Glomerular endothelial cell (primary cell): ENCODE measurements at regions not wholly inside any gene's neighbourhood (a gene's known extent, or its start where the extent isn't known, plus 50 kb on each side); places are given as distances from the start of the nearest gene placed in this dataset.

Source experiments
- DNase-seq: peaks from one replicate; pipeline ENCODE4 v3.0.0-alpha.2; 2011; ENCODE audit warnings: low read depth, low spot score; ENCODE audit errors: extremely low read depth

DNA sequence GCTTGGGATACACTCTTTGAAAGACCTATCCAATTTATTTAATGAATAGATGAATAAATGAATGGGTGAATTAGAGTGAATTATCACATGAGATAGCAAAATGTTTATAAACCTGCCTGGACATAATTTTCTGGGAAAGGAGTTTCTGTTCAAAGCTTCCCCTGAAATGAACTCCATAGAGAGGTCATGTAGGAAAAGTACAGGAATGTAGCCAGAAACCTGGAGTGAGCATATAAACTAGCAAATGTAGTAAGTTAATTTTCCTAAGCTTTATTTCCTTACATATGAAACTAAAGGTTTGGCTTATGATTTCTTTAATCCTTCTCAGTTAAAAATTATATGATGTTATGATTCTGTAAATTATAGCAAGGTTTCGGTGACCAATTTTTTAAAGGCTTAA, 380.3 kb upstream of the RSPO3 start:
- no peak for DNase-seq

DNA sequence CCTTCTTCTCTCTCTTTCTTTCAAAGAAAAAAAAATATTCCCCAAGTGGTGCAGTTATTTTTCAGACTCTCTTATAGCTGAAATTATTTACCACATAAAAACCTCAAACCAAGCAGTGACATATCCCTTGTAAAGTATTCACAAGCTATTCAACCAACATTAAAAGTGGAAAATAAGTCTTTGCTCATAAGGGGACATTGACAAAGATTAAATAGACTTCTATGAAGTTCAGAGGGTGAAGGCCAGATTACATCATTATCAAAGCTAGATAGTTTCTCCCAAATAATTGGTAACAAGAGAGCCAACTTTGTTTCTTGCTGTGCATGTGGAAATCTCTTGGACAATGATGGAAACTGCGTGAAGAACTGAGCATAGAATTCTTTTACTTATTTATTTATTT, 379.8 kb upstream of the RSPO3 start:
- no peak for DNase-seq

DNA sequence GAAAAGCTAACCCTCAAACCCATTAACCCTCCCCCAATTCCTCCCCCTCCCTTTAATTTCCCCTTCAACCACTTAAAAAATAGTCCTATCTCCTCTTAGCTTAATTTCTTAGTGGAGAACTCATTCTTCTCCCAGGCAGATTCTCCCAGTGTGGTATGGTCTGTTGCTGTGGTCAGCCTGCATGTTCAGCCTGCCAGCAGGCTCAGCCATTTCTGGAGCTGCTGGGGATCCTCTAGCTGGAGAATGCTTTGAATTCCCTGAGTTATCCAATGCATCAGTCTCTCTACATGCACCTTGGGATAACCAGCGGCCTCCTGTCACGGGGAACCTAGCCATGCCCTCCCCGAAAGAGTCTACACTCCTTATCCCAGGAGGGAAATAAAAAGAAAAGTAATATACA, 375.4 kb upstream of the RSPO3 start:
- no peak for DNase-seq

DNA sequence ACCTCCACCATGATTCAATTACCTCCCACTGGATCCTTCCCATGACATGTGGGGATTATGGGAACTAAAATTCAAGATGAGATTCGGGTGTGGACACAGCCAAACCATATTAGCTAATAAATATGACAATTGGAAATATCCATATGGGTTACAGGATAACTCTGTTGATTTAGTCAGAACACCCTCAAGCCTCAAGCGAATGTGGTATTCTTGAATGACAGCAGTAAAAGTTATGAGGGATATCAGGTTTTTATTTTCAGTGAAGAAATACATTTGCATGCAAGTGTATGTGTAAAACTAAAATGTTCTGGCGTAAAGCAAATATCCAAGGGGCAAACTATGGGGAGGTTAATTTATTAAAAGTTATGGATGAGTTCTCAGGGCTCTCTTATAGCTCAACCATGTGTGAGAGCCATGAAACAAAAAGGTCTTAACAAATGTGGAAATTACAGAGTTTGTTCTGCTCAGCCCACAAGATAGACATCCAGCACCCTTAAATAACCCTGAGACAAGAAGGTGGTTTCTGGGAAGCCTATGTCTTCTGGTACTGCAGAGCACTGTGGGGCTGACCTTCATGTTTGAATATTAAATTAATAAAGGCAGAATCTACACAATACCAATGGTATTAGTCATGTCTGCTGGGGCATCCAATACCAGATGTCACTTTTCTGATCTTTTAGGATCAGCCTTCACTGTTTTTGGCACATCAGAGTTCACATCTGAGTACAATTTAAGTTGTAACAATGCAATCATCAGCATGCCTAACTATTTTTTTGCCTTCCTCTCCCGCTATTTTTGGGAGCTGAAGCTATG, 370.5 kb upstream of the RSPO3 start:
- DNase-seq: no peak

DNA sequence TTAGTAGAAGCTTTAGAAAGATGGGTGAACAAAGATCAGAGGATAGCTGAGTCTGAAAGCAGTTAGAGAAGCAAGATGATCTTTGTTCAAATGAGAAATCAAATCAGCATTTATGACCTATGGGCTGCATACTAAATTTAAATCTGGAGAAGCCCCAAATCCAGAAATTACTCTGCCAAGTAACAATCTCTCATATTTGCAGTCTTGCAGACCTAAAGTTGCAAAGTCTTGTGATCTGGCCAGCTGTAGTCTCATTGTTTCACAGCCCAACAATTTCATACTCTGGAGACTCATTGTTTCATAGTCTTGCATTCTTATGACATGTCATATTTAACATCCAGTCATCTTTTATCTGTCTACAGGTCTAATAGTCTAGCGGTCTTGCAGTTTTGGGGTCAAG, 364.9 kb upstream of the RSPO3 start:
- no peak for DNase-seq

DNA sequence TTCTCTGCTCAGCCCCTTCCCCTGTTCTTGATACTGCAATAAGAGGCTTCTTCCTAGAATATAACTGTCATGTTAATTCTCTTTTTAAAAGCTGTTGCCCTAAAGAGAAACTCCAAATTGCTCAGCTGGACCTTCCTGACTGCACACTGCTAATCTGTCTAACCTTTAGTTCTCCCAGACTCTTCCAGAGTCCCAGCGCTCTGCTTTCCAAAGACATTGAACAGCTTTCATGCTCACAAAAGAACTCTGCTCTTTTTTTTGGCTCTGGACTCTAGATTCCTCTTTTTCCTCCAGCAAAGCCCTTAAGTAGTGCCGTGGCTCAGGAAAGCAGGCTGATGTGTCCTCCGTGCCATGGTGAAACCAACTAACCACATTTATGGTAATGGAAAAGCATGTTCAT, 356.6 kb upstream of the RSPO3 start:
- no peak for DNase-seq

DNA sequence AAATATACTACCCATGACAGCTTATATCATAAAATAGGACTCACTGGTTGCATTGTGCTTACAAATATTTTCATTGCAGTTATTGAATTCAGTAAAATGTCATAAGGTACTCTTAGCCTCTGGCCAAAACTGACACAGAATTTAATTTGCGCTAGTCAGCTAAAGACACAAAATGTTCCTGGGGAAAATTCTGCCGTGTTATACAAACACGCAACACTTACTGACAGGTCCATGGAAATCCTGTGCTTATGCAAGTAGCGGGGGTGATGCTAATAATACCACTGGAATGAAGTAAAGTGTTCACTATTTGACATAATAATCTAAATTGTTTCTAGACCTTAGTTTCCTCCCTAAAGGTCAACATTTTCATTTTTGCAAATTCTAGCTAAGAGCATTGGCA, 354.4 kb upstream of the RSPO3 start:
- no peak for DNase-seq

DNA sequence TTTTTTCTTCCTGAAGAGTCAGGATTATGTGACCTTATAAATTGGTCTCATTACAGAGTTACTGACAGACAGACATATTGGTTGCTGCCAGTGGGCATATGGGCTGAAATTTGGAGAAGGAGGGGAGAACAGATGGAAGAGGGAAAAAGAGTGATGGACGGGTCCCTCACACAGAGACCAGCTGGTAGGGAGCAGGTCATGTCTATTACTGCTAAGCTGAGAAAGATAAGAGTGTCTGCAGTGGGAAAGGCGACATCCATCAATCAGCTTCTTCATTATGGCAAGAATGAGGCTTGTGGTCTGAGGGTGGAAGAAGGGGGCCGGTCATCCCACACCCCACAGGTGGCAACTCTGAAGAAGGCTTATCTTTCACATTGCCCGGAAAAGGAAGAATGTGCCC, 353.8 kb upstream of the RSPO3 start:
- no peak for DNase-seq

DNA sequence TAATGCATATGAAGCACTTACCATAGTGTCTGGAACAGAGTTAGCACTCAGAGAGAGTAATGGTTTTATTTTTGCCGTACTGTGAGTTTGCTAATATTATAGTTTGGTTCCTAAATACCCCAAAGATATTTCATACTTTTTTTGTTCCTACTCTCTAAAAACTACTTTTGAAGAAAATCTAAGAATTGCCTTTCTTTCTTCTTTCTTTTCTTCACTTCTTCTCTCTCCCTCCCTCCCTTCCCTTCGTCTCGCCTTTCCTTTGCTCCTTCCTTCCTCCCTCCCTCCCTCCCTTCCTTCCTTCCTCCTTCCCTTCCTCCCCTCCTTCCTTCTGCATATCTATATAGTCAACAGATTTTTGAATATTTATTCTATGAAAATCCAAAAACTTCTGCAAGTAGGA, 351.7 kb upstream of the RSPO3 start:
- DNase-seq: no peak

DNA sequence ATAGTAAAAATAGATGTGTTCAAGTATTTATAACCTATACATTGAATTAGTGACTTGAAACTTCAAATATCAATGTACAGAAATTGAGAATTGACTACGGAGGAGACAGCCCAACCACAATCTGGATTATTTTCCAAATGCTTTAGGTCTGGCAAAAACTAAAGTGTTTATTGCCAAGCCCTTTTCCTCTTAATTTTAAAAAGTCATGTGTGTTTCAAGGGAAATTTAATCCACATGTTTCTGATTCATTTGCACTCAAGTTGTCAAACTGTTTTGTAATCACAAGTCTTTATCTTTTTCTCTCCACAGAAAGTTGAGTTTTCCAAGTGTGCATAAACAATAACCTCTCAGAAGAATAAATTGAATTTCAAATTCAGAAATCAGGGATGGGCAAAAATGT, 350.8 kb upstream of the RSPO3 start:
- DNase-seq: no peak

DNA sequence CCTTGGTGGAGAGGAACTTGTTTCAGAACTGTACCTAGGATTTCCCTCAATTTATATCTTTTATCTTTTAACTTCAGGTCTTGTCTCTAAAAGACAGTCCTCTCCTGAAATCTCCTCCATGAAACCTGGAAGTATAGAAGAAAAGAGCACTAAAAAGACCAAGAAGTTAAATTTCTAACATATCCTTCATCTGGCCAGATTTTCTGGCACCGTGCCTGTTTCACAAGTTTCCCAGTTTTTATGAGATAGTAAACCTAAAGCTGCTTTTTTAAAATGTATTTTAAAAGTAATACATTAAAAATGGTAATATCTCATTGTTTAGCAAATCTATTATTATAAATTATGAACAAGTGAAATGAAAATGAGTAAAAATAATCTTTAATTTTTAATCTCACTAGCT, 348.3 kb upstream of the RSPO3 start:
- DNase-seq: no peak

DNA sequence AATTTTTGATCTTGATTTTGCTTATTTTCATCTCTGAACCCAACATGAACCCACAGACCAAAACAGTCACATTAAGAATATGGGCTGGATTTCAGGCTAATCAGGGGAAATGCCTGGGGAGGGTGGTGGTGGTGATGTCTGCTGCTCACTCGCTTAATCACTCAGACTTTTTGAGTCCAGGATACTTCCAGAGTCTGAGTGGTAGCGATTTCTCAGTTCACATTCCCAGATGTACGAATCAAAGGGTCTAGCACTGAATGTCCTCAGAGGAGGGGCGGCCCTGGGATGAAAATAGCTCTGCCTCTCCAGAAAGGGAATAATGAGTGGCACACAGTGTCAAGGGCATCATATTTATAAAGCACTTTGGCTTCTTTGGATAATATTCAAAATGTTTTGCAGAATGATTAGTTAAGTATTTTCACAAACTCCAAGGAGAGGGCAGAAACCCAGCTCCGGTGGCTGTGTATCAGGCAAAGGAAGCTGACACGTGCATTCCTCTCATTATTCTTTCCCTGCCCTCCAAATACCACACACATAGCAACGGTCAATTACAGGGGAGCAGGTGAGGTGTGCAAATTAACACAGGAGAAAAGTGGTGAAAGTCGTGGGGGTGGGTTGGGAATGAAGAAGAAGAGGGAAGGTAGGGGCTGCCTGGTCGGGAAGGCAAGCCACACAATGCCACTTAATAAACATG, 345.2 kb upstream of the RSPO3 start:
- no peak for DNase-seq

DNA sequence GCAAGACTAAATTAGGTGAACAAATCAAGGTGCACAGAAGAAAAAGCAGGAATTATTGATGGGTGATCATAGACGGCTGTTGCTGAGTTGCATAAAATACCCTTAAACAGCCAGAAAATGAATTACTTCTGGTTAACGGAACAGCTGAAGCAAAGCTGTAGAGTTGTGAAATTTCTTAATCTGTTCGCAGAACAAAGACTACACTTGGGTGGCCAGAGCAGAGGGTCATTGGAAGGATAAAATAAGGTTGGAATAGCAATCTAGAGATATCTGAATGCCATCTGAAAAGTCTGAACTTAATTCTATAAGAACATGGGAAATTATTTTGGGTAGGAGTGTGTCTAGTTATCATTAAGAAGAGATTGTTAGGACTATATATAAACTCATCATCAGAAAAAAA, 339.1 kb upstream of the RSPO3 start:
- no peak for DNase-seq

DNA sequence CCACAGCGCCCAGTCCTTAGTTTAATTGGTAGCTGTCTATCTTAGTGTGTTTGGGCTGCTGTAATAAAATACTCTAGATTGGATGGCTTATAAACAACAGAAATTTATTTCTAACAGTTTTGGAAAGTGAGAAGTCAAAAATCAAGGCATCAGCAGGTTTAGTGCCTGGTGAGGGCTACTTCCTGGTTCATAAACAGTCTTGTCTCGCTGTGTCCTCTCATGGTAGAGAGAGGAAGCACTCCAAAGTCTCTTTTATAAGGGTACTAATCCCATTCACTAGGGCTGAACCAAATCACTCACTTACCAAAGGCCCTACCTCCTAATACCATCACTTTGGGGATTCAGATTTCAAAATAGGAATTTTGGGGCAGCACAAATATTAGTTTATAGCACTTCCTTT, 336.9 kb upstream of the RSPO3 start:
- no peak for DNase-seq

DNA sequence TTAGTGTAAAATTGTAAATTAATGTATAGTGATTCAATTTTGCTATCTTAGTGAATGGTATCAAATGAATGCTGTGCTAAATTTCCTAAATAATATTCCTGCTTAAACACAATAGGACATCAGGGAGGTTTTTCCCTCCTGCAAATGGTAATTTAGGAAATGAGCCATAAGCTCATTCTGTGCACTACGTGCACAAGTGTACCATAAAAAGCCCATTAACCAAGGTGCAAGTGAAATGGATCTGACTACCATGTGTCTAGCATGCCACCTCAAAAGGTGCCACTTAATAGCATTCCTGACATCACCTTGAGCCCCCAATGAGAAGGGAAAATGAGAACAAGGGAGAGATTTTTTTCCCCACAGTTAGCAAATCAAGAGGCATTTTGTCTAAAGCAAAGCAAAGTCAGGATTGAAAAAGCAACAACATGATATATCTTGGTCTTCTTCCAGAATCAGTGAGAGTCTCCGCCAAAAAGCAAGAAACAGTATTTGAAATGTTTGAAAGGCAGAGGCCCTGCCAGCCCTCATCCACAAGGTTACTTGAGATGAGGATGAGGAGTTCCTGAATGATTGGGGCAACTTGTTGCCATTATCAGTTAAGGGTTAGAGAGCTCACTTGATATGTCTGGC, 334.2 kb upstream of the RSPO3 start:
- DNase-seq: no peak

DNA sequence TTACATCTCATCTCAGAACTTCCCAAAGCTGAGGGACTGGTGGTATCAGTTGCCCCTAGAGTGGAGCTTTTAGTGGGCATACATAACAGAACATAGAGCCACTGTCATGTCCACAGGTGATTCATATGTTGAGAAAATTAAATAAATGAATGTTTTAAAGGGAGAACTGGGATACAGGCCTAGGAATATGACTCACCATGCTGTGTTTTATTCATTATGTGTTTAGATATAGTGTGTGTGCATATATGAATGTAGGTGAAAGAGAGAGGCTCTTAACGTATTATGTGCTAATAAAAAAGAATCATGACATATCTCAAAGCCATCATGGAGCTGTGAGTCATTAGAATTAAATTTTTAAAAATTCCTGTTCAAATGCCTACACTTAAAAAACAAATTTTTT, 332.2 kb upstream of the RSPO3 start:
- DNase-seq: no peak

DNA sequence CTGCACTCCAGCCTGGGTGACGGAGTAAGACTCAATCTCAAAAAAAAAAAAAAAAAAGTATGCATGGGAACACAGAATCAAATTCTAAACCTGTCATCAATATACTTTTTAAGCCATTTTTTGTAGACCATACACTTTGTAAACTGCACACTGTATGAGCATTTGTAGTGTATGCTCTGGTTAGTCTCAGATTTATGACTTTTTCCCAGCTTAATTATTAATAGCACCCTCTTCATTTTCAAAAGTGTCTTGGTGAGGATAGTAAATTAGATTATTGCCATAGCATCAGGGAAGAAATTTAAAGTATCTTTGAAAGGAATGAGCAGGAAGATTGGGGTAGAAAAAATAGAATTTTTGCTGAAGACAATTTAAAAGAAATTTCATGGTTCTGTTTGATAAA, 330.8 kb upstream of the RSPO3 start:
- no peak for DNase-seq

DNA sequence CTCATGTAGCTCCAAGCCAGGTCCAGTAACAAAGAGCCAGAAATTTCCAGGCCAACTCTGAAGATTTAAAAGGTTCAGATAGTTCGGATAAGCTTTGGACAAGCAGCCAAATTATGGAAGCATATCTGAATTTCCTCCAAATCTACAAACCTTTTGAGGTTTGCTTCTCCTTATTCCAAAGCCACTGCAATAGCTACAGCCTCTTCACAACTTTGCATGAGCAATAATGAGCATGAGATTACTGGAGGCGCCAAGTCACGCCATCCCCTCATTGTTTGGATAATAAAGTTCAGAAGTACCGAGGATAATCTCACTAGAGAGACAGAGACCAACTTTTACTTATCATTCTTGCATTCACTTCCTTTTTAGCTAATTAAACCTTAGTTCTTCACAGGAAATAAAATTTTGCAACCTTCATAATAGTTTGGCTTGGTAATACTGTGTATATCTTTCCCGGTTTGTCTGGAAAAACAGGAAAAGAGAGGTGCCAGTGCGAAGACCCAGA, 329.6 kb upstream of the RSPO3 start:
- DNase-seq: no peak

DNA sequence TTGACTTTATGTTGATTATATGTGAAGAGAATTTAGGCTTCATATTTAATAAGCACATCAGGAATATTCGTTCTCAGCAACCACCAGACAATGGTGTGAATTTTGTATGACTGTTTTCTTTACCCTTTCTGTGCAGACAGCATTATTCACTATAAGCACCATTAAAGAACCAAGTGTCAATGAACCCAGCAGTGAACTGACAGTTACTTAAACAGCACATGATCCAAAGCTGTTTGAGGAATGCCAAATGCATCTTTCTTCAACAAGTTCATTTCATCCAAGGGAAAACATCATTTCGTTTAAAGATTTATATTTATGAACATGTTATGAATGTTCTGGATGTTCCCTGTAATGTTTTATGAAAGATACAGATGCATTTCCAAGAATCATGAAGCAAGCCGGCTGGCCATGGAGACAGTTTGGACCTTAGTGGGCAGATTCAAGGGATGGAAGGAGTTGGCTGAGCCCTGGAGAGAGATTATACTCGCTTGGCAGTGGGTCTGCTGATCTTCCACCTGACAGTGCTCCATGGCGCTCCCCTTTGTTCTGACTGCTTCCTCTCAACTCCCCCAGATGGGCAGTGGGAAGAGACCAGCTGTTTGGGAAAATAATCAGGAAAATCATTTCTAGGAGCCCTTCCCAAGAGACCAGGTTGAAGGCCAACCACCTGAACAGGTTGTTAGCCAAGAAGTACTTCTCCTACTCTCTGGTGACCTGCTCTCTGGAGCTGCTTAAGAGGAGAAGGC, 326.0 kb upstream of the RSPO3 start:
- DNase-seq: no peak

DNA sequence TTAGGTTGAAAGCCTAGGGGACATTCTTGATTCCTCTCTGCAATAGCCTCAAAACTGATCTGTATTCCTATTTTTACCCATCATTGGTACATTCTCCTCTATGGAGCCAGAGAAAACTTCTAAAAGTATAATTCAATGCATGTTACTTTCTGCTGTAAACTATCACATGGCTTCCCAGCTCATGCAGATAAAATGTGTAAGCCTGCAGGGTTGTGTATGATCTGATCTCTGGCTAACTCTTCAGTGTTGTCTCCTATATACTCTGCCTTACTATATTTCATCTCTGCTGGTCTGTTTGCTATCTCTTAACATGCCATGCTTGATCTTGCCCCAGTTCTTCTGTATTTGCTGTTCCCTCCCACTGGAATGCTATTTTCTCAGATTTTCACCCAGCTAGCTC, 323.3 kb upstream of the RSPO3 start:
- no peak for DNase-seq

DNA sequence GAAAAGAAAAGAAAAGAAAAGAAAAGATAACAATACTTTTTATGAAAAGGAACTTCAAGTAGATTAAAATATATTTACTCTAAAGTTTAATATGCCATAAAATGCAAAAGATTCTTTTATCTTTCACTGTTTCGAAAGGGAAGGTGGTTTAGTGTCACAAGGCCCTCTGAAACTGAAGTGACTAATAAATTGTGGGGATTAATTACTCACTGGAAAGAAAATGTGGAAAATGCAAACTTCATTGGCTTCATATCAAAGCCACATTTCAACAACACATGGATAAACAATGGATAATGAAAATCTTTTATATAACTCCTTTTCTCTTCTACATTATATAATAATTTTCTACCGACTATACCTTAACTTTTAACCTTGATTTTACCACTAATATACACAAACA, 320.5 kb upstream of the RSPO3 start:
- no peak for DNase-seq
